ENCODE measurements at regions not wholly inside any gene's neighbourhood (a gene's known extent, or its start where the extent isn't known, plus 50 kb on each side); places are given as distances from the start of the nearest gene placed in this dataset.

- DNase-seq (no peak), ATAC-seq (no peak)
- Mint-ChIP-seq H3K4me3 (no peak overlapping the region), H3K36me3 (ENCODE audit: insufficient read depth) (no peaks in the 10 kb centered on the region), H3K4me1 (ENCODE audit: low read depth) (no peaks in the 10 kb centered on the region), H3K27me3 (ENCODE audit: low read depth) (peaks cover 7% of the 10 kb centered on the region), H3K9me3 (no peaks in the 10 kb centered on the region)
Measured at GRCh38 chr14:94677747-94678146, 65.6 kb downstream of the SERPINA3 start.

GRCh38 chr14:94677213-94677612 lies 65.0 kb downstream of the SERPINA3 start:
- DNase-seq (no peak), ATAC-seq (no peak)
- H3K9me3 Mint-ChIP-seq = no peaks in the 10 kb centered on the region
- no peaks in the 10 kb centered on the region for H3K4me1 Mint-ChIP-seq (ENCODE audit: low read depth)
- no peaks in the 10 kb centered on the region for H3K36me3 Mint-ChIP-seq (ENCODE audit: insufficient read depth)
- H3K27me3 Mint-ChIP-seq (ENCODE audit: low read depth) = peaks cover 7% of the 10 kb centered on the region
- H3K4me3 Mint-ChIP-seq = no peak overlapping the region

- ATAC-seq (no peak), DNase-seq (no peak)
- no peaks in the 10 kb centered on the region for H3K36me3 Mint-ChIP-seq (ENCODE audit: insufficient read depth)
- no peaks in the 10 kb centered on the region for H3K9me3 Mint-ChIP-seq
- no peaks in the 10 kb centered on the region for H3K4me1 Mint-ChIP-seq (ENCODE audit: low read depth)
- peaks cover 7% of the 10 kb centered on the region for H3K27me3 Mint-ChIP-seq (ENCODE audit: low read depth)
- H3K4me3 Mint-ChIP-seq = no peak overlapping the region
Measured at GRCh38 chr14:94676495-94677185, 64.4 kb downstream of the SERPINA3 start.

- DNase-seq = no peak
- Mint-ChIP-seq H3K27me3 (ENCODE audit: low read depth) (peaks cover 7% of the 10 kb centered on the region), H3K4me3 (no peak overlapping the region), H3K9me3 (no peaks in the 10 kb centered on the region), H3K36me3 (ENCODE audit: insufficient read depth) (no peaks in the 10 kb centered on the region), H3K4me1 (ENCODE audit: low read depth) (no peaks in the 10 kb centered on the region)
- ATAC-seq = no peak
Measured at GRCh38 chr14:94675036-94675435, 62.8 kb downstream of the SERPINA3 start.

GRCh38 chr14:94673781-94674231 lies 61.6 kb downstream of the SERPINA3 start:
- DNase-seq = no peak
- no peak for ATAC-seq
- Mint-ChIP-seq H3K27me3 (ENCODE audit: low read depth) (peaks cover 7% of the 10 kb centered on the region), H3K36me3 (ENCODE audit: insufficient read depth) (no peaks in the 10 kb centered on the region), H3K4me1 (ENCODE audit: low read depth) (no peaks in the 10 kb centered on the region), H3K9me3 (no peaks in the 10 kb centered on the region), H3K4me3 (no peak overlapping the region)

Data from activated T-cell treated with anti-CD3 and anti-CD28 coated beads, Interleukin-2, amount 50 U/mL, for 4 hours (primary cell).